SK-N-SH (cell line): ENCODE measurements at regions not wholly inside any gene's neighbourhood (a gene's known extent, or its start where the extent isn't known, plus 50 kb on each side); places are given as distances from the start of the nearest gene placed in this dataset.

Source experiments
- CHD2 ChIP-seq: fragments of 150-350 bp; IDR thresholded peaks from 2 replicates; pipeline ENCODE4 v1.6.1; 2018; ENCODE audit warnings: low read length; ENCODE audit not compliant: partially characterized antibody
- EP300 ChIP-seq, 2 experiments: IDR thresholded peaks; 2 replicates each; pipeline versions ENCODE4 v1.4.0 to v1.6.1; 2012; ENCODE audit warnings: borderline replicate concordance in 1 of 2, low read depth in 1 of 2, low read length in 1 of 2
- NRF1 ChIP-seq: IDR thresholded peaks from 2 replicates; pipeline ENCODE4 v1.6.1; 2012; ENCODE audit warnings: low read depth, mild to moderate bottlenecking, low read length
- POLR2AphosphoS5 ChIP-seq: IDR thresholded peaks from 2 replicates; pipeline ENCODE4 v1.6.1; 2012; ENCODE audit warnings: low read depth, low read length
- RCOR1 ChIP-seq: fragments of 150-350 bp; IDR thresholded peaks from 2 replicates; pipeline ENCODE4 v1.6.1; 2017; ENCODE audit warnings: antibody characterized with exemption, low read length
- SIN3A ChIP-seq: IDR thresholded peaks from 2 replicates; pipeline ENCODE4 v1.6.1; 2012; ENCODE audit warnings: low read depth, mild to moderate bottlenecking, low read length, moderate library complexity, borderline replicate concordance
- TAF1 ChIP-seq: IDR thresholded peaks from 2 replicates; pipeline ENCODE4 v1.6.1; 2012; ENCODE audit warnings: low read depth, mild to moderate bottlenecking, low read length, moderate library complexity, borderline replicate concordance
- TF ChIP-seq, protein P1 (sequence below): fragments of 200-600 bp; sonication (generic); IDR thresholded peaks from 2 replicates; pipeline ENCODE4 v1.6.1; 2017; ENCODE audit warnings: antibody characterized with exemption, mild to moderate bottlenecking, moderate library complexity
- TF ChIP-seq, protein P2 (sequence below): IDR thresholded peaks from 2 replicates; pipeline ENCODE4 v1.4.0; 2012; ENCODE audit warnings: low read depth

DNA sequence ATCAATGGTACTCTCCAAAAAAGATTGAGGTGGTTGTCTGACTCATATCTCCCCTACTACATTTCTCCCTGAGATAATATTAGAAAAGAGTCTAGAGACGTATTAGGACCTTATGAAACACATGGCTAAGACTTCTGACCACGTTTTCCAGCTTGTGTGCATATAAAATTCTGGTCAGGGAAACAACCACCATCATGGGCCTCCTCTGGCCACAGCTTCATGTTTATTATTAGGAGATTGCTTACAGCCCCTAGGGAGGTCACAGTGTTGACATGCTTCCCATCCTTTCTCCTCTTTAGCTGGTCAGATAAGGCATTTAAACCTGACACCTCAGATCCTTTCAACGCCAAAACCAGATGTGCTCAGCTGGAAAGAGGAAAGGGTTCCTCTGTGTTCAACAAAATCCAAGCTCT lies 620.2 kb downstream of the PLPP3 start:
- TF ChIP-seq RCOR1 (no peak), POLR2AphosphoS5 (no peak), SIN3A (no peak), TAF1 (no peak), NRF1 (no peak), EP300 (IDR thresholded peaks at IDR 0.05; ENCODE audit: borderline replicate concordance in 1 of 2, low read depth in 1 of 2, low read length in 1 of 2) (no peak), CHD2 (no peak)
- TF ChIP-seq, protein P1, sequence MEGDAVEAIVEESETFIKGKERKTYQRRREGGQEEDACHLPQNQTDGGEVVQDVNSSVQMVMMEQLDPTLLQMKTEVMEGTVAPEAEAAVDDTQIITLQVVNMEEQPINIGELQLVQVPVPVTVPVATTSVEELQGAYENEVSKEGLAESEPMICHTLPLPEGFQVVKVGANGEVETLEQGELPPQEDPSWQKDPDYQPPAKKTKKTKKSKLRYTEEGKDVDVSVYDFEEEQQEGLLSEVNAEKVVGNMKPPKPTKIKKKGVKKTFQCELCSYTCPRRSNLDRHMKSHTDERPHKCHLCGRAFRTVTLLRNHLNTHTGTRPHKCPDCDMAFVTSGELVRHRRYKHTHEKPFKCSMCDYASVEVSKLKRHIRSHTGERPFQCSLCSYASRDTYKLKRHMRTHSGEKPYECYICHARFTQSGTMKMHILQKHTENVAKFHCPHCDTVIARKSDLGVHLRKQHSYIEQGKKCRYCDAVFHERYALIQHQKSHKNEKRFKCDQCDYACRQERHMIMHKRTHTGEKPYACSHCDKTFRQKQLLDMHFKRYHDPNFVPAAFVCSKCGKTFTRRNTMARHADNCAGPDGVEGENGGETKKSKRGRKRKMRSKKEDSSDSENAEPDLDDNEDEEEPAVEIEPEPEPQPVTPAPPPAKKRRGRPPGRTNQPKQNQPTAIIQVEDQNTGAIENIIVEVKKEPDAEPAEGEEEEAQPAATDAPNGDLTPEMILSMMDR: no peak
- TF ChIP-seq, protein P2, sequence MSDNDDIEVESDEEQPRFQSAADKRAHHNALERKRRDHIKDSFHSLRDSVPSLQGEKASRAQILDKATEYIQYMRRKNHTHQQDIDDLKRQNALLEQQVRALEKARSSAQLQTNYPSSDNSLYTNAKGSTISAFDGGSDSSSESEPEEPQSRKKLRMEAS: no peak
